HG03280 (cell line): ENCODE measurements at regions not wholly inside any gene's neighbourhood (a gene's known extent, or its start where the extent isn't known, plus 50 kb on each side); places are given as distances from the start of the nearest gene placed in this dataset.
"Not testable (repeated sequence)": the region's sequence is repeated elsewhere in the genome, so short reads cannot be mapped to it uniquely, and the experiment has no call there.

Experiments used
- ATAC-seq: cut with Tn5 transposase; IDR thresholded peaks from one replicate; pipeline ENCODE4 v1.9.1; 2021; ENCODE audit warnings: mild to moderate bottlenecking, moderate library complexity; ENCODE audit not compliant: unreplicated experiment

DNA sequence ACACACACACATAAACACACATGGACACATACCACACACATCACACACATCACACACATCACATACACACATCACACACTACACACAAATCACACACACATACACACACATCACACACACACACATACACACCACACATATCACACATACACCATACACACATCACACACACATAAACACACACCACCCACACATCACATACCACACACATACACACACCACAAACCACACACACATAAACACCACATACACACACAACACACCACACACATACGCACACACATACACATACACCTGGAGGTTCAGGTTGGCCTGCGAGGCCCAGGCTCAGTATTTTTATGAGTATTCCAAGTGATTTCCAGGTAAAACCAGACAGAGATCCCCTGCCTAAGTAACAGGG, 279.5 kb downstream of the FOXL1 start:
- no peak for ATAC-seq

DNA sequence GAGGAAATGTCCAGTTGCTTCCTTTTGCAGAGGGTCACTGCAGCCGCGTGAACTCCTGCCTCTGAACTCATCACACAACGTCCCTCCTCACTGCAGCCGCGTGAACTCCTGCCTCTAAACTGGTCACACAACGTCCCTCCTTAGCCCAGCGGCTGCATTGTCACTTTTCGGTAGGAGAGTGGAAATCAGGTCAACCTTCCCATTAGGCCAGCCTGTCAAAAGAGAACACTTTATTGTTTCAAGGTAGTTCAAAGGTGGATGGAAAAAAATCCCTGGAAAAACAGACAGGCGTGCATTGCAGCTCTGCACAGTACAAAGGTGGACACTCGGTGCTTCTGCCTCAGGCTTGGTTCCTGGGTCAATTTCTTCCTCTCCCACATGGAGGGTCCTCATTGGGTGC, 280.2 kb downstream of the FOXL1 start:
- ATAC-seq = no peak

DNA sequence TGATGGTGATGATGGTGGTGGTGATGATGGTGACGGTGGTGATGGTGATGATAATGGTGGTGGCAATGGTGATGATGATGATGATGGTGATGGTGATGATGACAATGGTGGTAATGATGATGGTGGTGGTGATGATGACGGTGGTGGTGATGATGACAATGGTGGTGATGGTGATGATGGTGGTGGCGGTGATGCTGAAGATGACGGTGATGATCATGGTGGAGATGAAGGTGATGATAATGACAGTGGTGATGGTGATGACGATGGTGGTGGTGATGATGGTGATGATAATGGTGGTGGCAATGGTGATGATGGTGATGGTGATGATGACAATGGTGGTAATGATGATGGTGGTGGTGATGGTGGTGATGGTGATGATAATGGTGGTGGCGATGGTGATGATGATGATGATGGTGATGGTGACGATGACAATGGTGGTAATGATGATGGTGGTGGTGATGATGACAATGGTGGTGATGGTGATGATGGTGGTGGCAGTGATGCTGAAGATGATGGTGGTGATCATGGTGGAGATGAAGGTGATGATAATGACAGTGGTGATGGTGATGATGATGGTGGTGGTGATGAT, 283.0 kb downstream of the FOXL1 start:
- not testable (repeated sequence) for ATAC-seq

DNA sequence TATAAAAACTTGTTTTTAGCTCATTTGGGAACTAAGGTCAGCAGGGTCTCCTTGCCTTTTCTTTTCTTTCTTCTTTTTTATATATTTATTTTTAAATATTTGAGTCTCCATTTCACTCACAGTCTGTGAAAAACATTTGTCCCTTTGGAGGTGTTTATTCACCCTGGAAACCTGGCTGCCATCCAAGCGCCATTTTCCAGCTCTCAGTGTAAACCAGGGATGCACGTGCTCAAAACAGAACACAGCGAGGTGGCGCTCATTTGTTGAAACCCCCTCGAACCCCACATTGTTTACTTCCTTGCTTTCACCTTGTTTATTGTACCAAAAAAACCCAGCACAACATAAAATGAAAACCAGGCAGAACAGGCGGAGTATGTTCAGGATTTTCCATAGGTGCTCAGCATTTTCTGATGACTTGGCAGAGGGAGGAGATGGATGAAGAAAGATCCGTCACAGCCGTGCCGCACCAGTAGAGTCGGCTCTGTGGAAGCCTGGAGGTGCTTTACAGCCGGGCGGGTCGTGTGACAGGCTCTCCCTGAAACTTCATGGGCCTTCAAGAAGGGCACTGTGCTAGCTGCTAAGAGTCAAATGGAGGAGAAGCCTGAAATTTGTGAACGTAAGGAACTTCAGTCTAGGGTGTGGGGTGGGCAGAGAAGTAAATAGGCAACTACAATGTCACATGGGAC, 284.4 kb downstream of the FOXL1 start:
- no peak for ATAC-seq

DNA sequence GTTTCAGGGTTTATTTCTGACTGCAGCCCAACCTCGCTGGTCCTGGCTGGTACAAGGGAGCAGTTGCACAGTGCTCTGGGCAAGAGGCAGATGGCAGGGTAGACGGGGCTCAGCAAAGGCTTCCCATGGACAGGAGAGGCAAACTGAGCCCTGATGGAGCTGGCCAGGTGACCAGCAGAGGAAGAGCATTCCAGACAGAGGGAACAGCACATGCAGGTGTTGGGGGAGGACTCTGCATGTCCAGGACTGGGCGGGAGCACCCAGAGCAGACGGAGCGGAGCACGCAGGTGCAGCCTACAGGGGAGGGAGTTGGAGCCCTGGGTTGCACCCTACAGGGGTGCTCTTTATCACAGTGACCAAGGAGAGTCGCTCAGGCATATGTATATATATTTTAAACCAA, 285.3 kb downstream of the FOXL1 start:
- no peak for ATAC-seq

DNA sequence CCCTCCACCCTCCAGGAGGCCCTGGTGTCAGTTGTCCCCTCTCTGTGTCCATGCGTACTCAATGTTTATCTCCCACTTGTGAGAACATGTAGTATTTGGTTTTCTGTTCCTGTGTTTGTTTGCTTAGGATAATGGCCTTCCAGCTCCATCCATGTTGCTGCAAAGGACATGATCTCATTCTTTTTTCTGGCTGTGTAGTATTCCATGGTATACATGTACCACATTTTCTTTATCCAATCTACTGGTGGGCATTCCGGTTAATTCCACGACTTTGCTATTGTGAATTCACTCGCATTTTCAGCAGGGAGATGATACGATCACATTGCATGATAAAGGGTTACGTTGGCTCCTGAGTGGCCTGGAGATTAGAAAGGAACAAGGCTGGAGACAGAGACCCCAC, 286.2 kb downstream of the FOXL1 start:
- no peak for ATAC-seq

DNA sequence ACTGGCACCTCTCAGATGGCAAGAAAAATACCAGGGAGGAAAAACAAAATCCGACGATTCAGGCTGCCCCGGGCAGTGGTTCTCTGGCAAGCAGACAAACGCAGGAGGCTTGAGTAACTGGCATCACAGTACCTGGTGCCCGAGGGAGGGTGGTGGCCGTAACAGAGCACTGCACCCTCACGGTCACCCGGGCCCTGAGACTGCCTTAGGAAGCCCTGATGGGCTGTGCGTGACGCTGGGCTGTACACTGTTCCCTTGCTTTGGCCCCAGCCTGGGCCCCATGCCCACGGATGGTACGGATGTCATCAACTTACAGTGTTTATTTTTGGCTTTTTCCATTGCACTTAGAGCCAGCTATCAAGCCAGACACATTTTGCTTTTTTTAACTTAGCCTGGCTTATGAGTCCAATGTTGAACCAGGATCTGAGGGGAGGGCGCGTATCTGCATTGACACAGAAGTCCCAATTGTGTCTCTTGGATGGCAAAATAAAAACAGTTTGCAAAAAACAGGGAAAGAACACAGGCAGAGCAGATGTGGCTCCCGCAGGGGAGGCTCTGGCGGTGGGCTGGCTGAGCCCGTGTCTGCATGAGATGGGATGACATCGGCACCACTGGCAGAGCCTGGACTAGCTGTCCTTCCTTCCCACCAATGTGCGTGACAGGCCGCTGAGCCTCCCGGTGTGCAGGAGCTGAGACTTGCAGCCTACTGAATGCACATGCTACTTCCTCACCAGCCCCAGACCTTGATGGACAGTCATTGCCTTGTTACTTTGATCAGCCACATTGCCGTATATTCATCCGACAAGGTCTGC, 287.7 kb downstream of the FOXL1 start:
- no peak for ATAC-seq

DNA sequence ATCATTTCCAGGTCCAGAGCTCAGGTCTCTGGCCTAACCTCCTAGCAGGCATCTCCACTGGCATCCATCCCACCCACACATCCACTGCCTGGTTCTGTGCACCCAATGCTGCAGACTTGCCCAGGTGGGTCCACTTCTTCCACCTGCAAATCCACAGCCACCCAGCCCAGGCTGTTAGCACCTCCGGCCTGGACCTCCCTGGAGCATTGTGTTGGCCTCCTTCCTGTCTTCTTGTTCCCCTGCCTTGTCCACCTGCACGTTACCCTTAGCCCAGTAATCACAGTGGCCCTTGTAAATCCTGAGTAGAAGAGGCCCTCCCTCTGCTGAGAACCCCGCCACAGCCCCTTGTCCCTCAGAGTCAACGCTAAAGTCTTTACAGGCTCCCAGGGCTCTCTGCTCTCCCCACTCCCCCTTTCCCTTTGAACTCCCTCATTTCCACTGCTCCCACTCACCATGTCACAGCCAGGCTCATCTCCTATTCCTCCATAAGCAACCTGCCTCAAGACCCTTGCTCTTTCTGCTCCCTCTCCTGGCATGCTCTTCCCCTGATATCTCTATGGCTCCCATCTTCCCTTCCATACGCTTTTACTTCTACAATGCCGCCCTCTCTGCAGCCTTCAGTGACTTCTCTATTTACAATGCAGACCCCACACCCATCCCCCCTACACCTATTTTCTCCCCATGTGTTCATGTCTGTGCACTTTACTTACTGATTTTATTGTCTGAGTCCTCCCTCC, 288.8 kb downstream of the FOXL1 start:
- ATAC-seq = no peak

DNA sequence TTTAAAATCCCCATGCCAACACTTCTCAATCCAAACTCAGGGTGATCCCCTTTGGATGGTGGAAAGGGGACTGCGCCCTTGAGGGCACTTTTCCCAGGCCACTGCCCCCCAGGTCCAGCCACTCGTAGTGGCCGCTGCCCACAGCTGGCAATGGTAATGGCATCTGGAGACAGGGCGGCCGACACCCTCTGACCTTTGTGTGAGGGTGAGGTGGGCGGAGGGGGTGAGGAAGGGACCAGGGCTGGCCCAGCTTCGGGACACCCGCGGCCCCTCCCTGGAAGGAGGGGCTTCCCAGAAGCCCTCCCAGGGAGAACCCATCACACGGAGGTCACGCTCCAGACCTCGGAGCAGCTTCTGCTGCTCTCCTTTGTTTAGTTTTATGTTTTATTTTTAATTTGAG, 289.7 kb downstream of the FOXL1 start:
- ATAC-seq = no peak

DNA sequence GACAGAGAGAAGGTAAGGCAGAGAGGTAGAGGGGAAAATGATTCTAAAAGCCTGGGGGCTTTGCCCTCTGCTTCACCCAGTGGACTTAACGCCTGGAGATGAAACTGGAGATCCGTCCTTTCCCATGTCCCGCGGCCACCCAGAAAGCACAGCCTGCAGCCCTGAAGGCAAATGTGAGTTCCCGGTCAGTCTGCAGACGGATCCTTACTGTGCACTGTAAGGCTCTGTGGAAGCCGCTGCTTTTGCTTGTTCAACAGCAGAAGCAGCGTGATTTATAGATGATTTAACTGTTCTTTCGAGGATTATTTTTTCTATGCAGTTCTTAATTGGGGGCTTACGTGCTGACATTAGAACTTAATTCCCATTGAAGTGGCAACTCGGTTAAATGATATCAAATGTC, 290.4 kb downstream of the FOXL1 start:
- ATAC-seq = no peak

DNA sequence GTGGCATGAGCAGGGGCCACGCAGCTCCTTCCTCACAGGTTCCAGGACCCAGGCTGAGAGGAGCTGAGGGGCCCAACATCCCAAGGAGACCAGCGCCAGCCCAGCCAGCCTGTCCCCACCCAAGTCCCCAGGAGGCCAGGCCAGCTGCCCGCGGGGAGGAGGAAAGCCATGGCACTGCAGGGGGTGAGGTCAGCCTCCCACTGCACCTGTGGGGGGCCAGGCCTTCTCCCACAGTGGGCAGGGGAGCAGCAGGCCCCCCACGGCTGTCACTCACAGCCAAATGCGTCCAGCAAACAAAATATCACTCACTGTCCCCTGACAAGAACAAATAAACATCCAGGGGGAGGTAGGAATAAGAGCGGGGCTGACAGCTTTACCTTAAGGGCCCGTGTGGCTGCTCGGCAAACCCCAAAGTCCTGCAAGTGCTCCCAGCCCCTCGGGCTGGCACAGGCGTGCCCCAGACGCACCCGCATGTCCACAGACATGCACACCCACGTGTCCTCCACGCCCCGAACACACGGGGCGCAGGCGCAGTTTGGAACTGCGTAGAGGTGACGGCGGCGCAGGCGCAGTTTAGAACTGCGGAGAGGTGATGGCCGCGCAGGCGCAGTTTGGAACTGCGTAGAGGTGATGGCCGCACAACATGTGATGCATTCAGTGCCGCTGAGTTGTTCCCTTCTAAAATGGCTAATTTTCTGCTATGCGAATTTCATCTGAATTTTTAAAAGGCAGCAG, 291.1 kb downstream of the FOXL1 start:
- no peak for ATAC-seq

DNA sequence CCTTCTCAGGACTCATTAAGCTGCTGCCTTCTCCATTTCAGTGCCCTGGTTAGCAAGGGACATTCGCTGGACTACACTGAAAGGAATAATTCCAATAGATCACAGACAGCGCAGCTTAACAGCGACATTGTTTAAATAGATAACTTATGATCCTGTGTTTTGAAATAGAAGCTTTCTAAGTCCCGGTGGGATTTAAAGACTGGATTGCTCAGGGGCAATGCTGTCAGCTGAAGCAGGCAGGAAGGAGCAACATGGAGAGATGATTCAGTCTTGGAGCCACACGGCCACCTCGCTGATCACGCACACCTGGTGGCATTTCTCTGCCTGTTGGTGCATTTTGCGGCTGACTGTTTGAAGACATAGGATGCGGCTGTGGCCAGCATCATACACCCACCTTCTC, 292.0 kb downstream of the FOXL1 start:
- no peak for ATAC-seq

DNA sequence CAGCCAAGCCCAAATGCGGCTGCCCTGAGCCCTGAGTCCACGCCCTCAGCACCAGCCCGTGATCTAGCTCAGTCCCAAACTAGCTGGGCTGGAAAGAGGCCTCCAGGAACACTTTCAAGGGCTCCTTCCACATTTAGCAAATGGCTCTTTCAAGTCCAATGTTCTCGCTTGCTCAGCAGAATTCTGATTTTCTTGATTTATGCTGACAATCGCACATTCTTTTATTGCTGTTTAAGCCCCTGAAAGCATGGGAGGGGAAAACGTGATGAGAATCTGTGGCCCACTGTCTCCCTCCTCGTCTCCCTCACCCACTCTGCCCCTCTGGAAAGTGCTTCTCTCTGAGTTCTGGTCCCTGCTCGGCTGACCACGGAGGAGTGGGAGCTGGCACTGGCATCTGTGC, 293.8 kb downstream of the FOXL1 start:
- ATAC-seq = no peak

DNA sequence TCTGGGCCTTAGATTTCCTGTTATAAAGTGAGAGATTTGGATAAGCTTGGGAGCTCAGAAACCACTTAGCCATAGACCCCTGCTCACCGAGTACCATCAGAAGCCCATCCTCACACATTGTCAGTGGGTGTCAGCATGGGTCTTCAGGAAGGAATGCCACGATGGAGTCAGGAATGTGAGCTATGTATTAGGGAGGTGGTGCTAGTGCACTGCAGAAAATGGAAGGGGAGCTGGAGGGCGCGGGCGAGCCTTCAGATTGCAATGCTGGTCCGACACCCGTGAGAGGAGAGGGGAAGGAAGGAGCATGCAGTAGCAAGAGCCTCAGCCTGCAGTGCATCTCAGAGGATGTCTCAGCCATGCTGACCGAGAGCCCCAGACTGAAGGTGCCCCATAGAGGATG, 294.5 kb downstream of the FOXL1 start:
- ATAC-seq = no peak

DNA sequence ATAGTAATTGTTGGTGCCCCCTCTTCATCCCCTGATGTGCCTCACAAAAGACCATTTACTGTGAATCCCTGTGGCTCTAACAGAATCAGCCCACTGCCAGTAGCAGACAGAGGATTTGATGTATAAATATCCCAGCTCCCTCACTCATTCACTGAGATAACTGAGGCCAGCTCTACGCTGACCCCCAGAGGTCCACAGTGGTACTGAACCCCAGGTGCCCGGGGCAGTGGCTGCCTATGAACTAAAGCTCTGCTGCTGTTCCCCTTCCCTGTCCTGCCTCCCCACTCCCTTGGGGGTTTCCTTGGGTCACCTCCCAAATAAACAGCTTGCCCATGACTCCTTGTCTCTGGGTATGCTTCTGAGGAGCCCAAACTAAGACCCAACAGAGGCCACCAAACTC, 295.8 kb downstream of the FOXL1 start:
- no peak for ATAC-seq

DNA sequence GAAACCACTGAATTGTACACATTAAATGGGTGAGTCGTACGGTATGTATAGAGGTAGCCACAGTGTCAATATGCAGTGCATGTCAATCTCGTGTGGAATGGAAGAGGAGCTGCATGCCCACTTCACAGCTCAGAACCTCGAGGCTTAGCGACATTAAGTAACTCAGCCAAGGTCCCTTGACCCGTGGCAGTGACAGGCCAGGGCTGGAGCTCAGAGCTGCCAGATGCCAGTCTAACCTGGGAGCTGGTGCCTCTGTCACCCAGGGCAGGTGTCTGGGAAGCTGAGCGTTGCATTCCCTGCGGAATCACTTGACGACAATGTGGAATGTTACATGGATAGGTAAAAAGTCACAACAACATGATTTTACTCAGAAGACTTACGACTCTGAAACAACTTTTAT, 298.1 kb downstream of the FOXL1 start:
- no peak for ATAC-seq

DNA sequence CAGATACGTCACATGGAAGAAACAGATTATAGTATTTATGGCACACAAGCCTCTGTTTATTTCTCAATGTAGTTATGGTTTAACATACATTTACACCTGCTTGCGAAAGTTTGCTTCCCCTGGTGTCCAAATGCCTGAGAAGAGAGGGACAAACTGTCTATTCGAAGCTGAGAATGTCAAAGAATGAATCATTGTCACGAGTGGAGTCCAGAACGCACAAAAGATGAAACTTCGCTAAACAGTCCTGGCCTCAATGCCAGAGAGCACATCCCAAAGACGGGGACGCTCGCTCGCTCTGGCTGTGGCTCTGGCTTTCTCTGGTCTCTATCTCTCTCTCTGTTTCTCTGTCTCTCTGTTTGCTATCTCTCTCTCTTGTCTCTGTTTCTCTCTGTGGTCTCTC, 298.8 kb downstream of the FOXL1 start:
- ATAC-seq = no peak

DNA sequence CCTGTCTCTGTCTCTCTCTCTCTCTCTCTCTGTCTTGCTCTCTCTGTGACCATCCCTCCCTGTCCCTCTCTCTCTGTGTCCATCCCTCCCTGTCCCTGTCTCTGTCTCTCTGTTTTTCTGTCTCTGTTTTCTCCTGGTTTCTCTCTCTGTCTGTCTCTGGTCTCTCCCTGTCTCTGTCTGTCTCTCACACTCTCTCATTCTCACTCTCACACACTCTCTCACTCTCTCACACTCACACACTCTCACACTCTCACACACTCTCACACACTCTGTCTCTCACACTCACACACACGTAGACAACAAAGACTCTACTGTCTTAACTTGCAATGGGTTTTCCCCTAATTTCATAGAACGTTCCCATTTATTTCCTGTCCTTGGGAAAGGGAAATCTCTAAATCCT, 299.5 kb downstream of the FOXL1 start:
- ATAC-seq = no peak

DNA sequence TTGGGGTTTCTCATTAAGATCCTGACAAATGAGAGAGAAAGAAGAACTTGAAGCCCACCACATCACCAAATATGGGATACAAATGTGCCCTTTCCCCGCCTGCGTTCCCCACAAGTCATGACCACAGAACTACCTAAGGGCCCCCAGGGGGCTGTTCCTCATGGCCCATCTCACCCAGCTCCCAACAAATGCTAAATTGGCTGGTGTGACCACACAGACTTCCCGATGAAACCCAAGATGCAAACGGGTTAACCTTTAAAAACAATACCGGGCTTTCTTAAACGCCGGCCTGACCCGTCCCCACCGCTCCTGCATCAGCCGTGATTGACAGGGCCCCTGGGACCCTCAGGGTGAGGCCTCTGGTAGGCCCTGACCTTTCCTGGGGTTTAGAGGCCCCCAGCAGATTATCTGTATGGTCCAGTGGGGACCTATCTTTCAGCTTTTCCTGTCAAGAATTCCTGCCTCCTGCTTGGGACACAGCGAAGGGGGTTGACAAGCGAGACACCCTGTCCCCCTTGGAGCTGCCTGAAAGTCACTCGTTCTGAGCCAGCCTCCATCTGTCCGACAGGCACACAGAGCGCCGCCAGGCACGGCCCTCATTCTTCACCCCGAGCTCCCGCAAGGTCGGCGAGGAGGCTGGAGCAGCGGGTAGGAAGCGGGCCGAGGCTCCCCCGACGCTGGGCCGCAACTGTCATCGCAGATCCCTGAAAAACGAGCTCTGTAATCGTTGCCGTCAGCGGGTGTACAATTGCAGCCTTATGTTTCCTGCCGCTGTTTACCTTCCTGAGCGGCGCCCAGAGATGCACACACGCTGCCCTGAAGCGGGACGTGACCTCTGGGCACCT, 300.1 kb downstream of the FOXL1 start:
- no peak for ATAC-seq

DNA sequence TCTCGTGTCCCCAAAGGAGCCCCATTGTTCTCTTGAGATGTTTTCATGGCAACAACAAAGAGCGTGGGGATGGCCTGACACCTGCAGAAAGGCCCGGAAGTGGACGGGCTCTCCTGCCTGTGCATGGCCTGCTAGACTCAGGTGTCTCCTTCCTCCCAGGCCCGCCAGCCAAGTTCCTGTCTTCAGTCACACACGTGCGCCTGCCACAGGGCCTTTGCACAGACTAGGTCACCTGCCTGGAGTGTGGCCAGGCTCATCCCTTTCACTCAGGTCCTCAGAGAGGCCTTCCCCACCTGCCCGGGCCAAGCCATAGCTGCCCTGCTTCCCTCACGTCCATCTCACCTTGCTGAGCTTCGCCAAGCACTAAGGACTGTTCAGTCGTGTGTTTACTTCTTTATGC, 300.9 kb downstream of the FOXL1 start:
- no peak for ATAC-seq
